Ascending aorta (tissue), 2 donors: ENCODE measurements at regions not wholly inside any gene's neighbourhood (a gene's known extent, or its start where the extent isn't known, plus 50 kb on each side); places are given as distances from the start of the nearest gene placed in this dataset.

Experiments
- DNase-seq, 2 donors: peaks; one replicate each; pipeline ENCODE4 v3.0.0-alpha.2; 2019; ENCODE audit warnings: low spot score in 2 of 2
- H3K27ac ChIP-seq, 2 donors: fragments of 200-600 bp; sonication (generic); one replicate each; pipeline ENCODE4 v1.5.1; 2016 to 2017; ENCODE audit warnings: mild to moderate bottlenecking in 1 of 2
- H3K27me3 ChIP-seq: fragments of 200-600 bp; sonication (generic); one replicate; pipeline ENCODE4 v1.5.1; 2017
- H3K36me3 ChIP-seq, 2 donors: fragments of 200-600 bp; sonication (generic); one replicate each; pipeline ENCODE4 v1.5.1; 2016
- H3K4me1 ChIP-seq, 2 donors: fragments of 200-600 bp; sonication (generic); one replicate each; pipeline ENCODE4 v1.5.1; 2016 to 2017; ENCODE audit warnings: mild to moderate bottlenecking in 1 of 2
- H3K4me3 ChIP-seq, 2 donors: fragments of 200-600 bp; sonication (generic); one replicate each; pipeline ENCODE4 v1.5.1; 2016 to 2017; ENCODE audit warnings: mild to moderate bottlenecking in 1 of 2
- H3K9me3 ChIP-seq, 2 donors: fragments of 200-600 bp; sonication (generic); one replicate each; pipeline ENCODE4 v1.5.1; 2016
- CTCF ChIP-seq, 3 experiments: fragments of 200-600 bp in 2 of 3; fragments of 450-650 bp in 1 of 3; sonication (generic) in 2 of 3; IDR thresholded peaks; one replicate each; pipeline ENCODE4 v1.5.1; 2016 to 2019; ENCODE audit warnings: antibody characterized with exemption in 3 of 3, mild to moderate bottlenecking in 1 of 3, moderate library complexity in 1 of 3
- intact Hi-C: fragments of 100-400 bp; cut with DNase I; formaldehyde crosslinking; loops from one replicate; pipeline ENCODE4 v1.15.1; 2023

GRCh38 chr4:89398644-89399043 is 91.0 kb upstream of the GPRIN3 start:
- Histone ChIP-seq H3K9me3 (no peaks in the 10 kb centered on the region), H3K27ac (no peak overlapping the region), H3K27me3 (no peaks in the 10 kb centered on the region), H3K4me1 (no peaks in the 10 kb centered on the region), H3K4me3 (no peak overlapping the region), H3K36me3 (no peaks in the 10 kb centered on the region)
- no peak for TF ChIP-seq CTCF (IDR thresholded peaks at IDR 0.05)
- DNase-seq, result no peak
- intact Hi-C loops, result no loop called here

- TF ChIP-seq CTCF (IDR thresholded peaks at IDR 0.05), result no peak
Observed at GRCh38 chr4:89398146-89398545, 90.5 kb upstream of the GPRIN3 start.

GRCh38 chr4:89397441-89397840 is 89.8 kb upstream of the GPRIN3 start:
- no peak overlapping the region for H3K27ac ChIP-seq
- no peaks in the 10 kb centered on the region for H3K9me3 ChIP-seq
- H3K36me3 ChIP-seq, result no peaks in the 10 kb centered on the region
- no peak for TF ChIP-seq CTCF (IDR thresholded peaks at IDR 0.05)
- intact Hi-C loops, result no loop called here
- no peaks in the 10 kb centered on the region for H3K4me1 ChIP-seq
- no peak for DNase-seq
- no peak overlapping the region for H3K4me3 ChIP-seq
- H3K27me3 ChIP-seq, result no peaks in the 10 kb centered on the region

More at GRCh38 chr4:89398146-89398545, 90.5 kb upstream of the GPRIN3 start:
- no peak overlapping the region for H3K4me3 ChIP-seq
- no peaks in the 10 kb centered on the region for H3K36me3 ChIP-seq
- H3K9me3 ChIP-seq, result no peaks in the 10 kb centered on the region
- H3K4me1 ChIP-seq, result no peaks in the 10 kb centered on the region
- H3K27ac ChIP-seq, result no peak overlapping the region
- H3K27me3 ChIP-seq, result no peaks in the 10 kb centered on the region
- intact Hi-C loops, result no loop called here
- no peak for DNase-seq

GRCh38 chr4:89382439-89382838 is 74.8 kb upstream of the GPRIN3 start:
- Histone ChIP-seq H3K27ac (no peak overlapping the region), H3K36me3 (no peaks in the 10 kb centered on the region), H3K4me3 (no peak overlapping the region), H3K27me3 (no peaks in the 10 kb centered on the region), H3K4me1 (no peaks in the 10 kb centered on the region), H3K9me3 (no peaks in the 10 kb centered on the region)
- intact Hi-C loops, result no loop called here
- no peak for DNase-seq
- TF ChIP-seq CTCF (IDR thresholded peaks at IDR 0.05), result no peak

GRCh38 chr4:89380980-89381379 is 73.4 kb upstream of the GPRIN3 start:
- no peak for TF ChIP-seq CTCF (IDR thresholded peaks at IDR 0.05)
- DNase-seq, result no peak
- H3K27ac ChIP-seq, result no peak overlapping the region
- no peaks in the 10 kb centered on the region for H3K9me3 ChIP-seq
- H3K4me3 ChIP-seq, result no peak overlapping the region
- intact Hi-C loops, result no loop called here
- H3K36me3 ChIP-seq, result no peaks in the 10 kb centered on the region
- no peaks in the 10 kb centered on the region for H3K27me3 ChIP-seq
- H3K4me1 ChIP-seq, result no peaks in the 10 kb centered on the region

GRCh38 chr4:89379511-89380044 is 72.0 kb upstream of the GPRIN3 start:
- H3K9me3 ChIP-seq, result no peaks in the 10 kb centered on the region
- no peak for TF ChIP-seq CTCF (IDR thresholded peaks at IDR 0.05)
- DNase-seq, result no peak

More at GRCh38 chr4:89379511-89380044, 72.0 kb upstream of the GPRIN3 start:
- Histone ChIP-seq H3K4me3 (no peak overlapping the region), H3K27ac (no peak overlapping the region), H3K27me3 (no peaks in the 10 kb centered on the region), H3K36me3 (no peaks in the 10 kb centered on the region), H3K4me1 (no peaks in the 10 kb centered on the region)
- intact Hi-C loops, result no loop called here
